DND-41 (cell line): ENCODE measurements at regions not wholly inside any gene's neighbourhood (a gene's known extent, or its start where the extent isn't known, plus 50 kb on each side); places are given as distances from the start of the nearest gene placed in this dataset.

Source experiments
- EZH2 ChIP-seq: IDR thresholded peaks from 3 replicates; pipeline ENCODE4 v1.6.1; 2012; ENCODE audit warnings: borderline replicate concordance, low read depth, mild to moderate bottlenecking, moderate library complexity, low read length, inconsistent platforms; ENCODE audit not compliant: severe bottlenecking
- TF ChIP-seq, protein P1 (sequence below): IDR thresholded peaks from 2 replicates; pipeline ENCODE4 v1.5.1; 2012; ENCODE audit warnings: borderline replicate concordance, low read length, moderate library complexity, mild to moderate bottlenecking; ENCODE audit not compliant: poor library complexity, severe bottlenecking; ENCODE audit errors: extremely low read depth

DNA sequence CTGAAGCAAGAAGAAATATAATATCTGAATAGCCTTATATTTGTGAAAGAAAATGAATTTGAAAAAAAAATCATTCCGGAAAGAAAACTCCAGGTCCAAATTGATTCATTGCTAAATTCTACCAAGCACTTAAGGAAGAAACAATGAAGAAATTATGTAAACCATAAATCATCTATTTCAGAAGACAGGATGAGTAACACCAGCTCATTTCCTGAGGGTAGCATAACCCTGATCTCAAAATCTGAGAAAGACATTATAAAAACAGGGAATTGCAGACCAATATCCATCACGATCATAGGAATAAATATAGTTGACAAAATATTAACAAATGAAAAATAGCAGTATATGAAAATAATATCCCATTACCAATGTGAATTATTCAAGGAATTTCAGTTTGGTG is 70.1 kb upstream of the RAB18 start:
- TF ChIP-seq, protein P1, sequence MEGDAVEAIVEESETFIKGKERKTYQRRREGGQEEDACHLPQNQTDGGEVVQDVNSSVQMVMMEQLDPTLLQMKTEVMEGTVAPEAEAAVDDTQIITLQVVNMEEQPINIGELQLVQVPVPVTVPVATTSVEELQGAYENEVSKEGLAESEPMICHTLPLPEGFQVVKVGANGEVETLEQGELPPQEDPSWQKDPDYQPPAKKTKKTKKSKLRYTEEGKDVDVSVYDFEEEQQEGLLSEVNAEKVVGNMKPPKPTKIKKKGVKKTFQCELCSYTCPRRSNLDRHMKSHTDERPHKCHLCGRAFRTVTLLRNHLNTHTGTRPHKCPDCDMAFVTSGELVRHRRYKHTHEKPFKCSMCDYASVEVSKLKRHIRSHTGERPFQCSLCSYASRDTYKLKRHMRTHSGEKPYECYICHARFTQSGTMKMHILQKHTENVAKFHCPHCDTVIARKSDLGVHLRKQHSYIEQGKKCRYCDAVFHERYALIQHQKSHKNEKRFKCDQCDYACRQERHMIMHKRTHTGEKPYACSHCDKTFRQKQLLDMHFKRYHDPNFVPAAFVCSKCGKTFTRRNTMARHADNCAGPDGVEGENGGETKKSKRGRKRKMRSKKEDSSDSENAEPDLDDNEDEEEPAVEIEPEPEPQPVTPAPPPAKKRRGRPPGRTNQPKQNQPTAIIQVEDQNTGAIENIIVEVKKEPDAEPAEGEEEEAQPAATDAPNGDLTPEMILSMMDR, result no peak
- TF ChIP-seq EZH2, result no peak
